ENCODE measurements at regions not wholly inside any gene's neighbourhood (a gene's known extent, or its start where the extent isn't known, plus 50 kb on each side); places are given as distances from the start of the nearest gene placed in this dataset.

DNA sequence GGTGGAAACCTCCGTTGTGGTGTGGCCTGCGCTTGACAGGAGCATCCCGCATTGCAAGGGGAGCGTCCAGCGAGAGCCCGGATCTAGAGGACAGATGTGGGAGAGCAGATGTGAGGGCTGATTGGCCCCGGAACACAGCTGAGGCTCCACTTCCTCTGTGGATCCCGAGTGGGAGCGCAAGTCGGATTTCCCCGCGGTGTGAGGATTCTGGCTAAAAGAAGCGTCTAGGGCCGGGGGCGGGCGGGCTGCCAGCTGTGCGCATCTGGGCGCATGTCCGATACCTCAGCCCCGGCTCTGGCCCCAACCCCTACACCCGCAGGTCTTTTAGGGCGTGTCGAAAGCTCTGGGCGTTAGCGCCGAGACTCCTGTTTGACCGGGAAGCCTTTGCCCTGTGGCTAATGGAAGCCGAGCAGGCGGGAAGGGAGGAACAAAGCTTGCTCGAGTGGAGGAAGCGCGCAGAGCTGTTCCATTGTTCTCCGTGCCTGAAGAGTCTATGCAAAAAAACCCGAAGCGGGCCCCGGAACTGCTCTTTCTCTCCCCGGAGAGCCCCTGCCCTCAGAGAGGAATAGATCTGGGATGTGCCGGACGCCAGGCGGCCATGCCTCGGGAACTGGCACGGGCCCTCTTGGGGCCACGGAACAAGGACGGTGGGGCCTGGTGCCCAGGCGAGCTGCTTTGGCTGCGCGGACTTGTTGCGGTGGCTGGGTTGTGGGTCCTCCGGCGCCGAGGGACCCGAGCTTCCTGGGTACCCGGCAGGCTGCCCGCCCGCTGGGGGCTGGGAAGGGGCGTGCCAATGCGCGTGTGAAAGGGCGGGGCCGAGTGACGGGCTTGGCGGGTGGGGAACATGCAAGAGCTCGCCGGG lies 111.1 kb downstream of the NAV1 start:
- H3K4me3 ChIP-seq: peak overlapping the region in 1 of 4 donors; percentile 62
- H3K27ac ChIP-seq: peak overlapping the region in 2 of 5 donors; percentile 65 to 73
- intact Hi-C loops (cut with DNase I): no loop called here
- no peaks in the 10 kb centered on the region for H3K27me3 ChIP-seq
- peak; percentile 20 to 77 (median 44) for DNase-seq
- TF ChIP-seq, protein P1, sequence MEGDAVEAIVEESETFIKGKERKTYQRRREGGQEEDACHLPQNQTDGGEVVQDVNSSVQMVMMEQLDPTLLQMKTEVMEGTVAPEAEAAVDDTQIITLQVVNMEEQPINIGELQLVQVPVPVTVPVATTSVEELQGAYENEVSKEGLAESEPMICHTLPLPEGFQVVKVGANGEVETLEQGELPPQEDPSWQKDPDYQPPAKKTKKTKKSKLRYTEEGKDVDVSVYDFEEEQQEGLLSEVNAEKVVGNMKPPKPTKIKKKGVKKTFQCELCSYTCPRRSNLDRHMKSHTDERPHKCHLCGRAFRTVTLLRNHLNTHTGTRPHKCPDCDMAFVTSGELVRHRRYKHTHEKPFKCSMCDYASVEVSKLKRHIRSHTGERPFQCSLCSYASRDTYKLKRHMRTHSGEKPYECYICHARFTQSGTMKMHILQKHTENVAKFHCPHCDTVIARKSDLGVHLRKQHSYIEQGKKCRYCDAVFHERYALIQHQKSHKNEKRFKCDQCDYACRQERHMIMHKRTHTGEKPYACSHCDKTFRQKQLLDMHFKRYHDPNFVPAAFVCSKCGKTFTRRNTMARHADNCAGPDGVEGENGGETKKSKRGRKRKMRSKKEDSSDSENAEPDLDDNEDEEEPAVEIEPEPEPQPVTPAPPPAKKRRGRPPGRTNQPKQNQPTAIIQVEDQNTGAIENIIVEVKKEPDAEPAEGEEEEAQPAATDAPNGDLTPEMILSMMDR (IDR thresholded peaks at IDR 0.05): peak in 1 of 6 experiments; percentile 11
- no peak for TF ChIP-seq POLR2A (IDR thresholded peaks at IDR 0.05)
- H3K4me1 ChIP-seq (replicated peaks in 1 of 2): peaks cover 8 to 11% of the 10 kb centered on the region in 2 donors
- no peaks in the 10 kb centered on the region for H3K9me3 ChIP-seq (replicated peaks in 1 of 3)
- WGBS, 4 donors: 17 to 48% (median 25%) methylated on average over 20 to 64 of the region's 64 CpGs
- no peaks in the 10 kb centered on the region for H3K36me3 ChIP-seq (replicated peaks in 1 of 2)

DNA sequence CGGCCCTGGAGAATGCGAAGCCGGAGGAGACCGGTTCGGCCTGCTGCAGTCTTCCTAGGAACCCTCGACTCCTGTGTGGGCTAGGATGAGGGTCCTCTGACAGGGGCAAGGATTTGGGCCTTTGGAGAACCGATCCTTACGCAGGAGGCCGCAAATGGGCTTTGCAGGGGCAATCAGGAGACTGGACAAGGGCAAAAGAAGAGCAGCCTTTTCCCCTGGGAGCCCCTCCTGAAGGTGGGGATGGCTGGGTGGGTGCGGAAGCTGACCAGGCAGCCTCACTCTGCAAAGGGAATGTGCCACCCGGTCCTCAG lies 111.7 kb downstream of the NAV1 start:
- WGBS, 4 donors: 44 to 61% (median 54%) methylated on average over 10 to 11 of the region's 11 CpGs
- H3K4me1 ChIP-seq (replicated peaks in 1 of 2): peaks cover 8 to 11% of the 10 kb centered on the region in 2 donors
- TF ChIP-seq POLR2A (IDR thresholded peaks at IDR 0.05): no peak
- no peaks in the 10 kb centered on the region for H3K27me3 ChIP-seq
- H3K4me3 ChIP-seq: peak overlapping the region in 1 of 4 donors; percentile 62
- intact Hi-C loops (cut with DNase I): no loop called here
- H3K36me3 ChIP-seq (replicated peaks in 1 of 2): no peaks in the 10 kb centered on the region
- peak overlapping the region in 1 of 5 donors; percentile 65 for H3K27ac ChIP-seq
- no peak for DNase-seq
- no peaks in the 10 kb centered on the region for H3K9me3 ChIP-seq (replicated peaks in 1 of 3)

DNA sequence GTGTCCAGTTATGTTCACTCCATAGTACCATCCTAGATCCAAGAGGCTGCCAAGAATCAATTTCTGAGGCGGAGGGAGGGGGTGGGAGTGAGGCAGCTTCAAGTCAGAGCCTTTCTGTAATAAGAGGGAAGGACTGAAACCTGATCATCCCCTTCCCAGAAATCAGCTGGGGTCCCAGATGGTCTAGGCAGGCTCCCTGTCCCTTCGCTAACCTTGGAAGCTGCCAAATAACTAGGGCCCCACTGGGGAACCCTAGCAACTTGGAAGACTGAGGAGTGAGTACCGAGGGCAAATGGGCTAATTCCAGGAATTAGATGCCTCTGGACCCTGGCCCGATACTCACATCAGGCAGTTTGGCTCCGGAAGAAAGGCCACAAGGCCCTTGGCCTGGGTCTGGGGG lies 113.3 kb downstream of the NAV1 start:
- no peak for DNase-seq
- 87 to 100% (median 92%) methylated on average over 1 to 5 of the region's 5 CpGs for WGBS, 4 donors
- H3K4me3 ChIP-seq: no peak overlapping the region
- intact Hi-C loops (cut with DNase I): no loop called here
- TF ChIP-seq, protein P1 (IDR thresholded peaks at IDR 0.05): no peak
- no peak for TF ChIP-seq POLR2A (IDR thresholded peaks at IDR 0.05)
- no peaks in the 10 kb centered on the region for H3K36me3 ChIP-seq (replicated peaks in 1 of 2)
- no peaks in the 10 kb centered on the region for H3K27me3 ChIP-seq
- no peak overlapping the region for H3K27ac ChIP-seq
- H3K9me3 ChIP-seq (replicated peaks in 1 of 3): no peaks in the 10 kb centered on the region
- peaks cover 8 to 11% of the 10 kb centered on the region in 2 donors for H3K4me1 ChIP-seq (replicated peaks in 1 of 2)

DNA sequence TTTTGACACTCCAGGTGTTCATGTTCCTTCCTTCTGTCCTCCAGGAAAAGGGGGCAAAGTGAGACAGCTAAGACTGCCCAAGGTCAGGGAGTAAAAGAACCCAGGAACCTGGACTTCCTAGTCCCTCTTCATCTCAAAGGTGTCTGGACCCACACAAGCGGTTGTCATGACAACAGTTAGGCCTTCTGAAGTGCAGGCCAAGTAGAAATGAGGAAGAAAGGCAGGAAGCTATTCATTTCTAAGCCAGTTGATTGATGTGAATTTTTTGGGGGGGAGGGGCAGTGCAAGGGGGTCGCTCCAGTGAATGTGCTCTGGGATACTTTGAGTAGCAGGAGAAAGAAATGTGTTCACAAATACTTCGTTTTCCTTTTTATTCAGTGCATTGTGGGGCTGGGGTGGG lies 114.3 kb downstream of the NAV1 start:
- Histone ChIP-seq H3K9me3 (replicated peaks in 1 of 3) (no peaks in the 10 kb centered on the region), H3K27me3 (no peaks in the 10 kb centered on the region), H3K27ac (no peak overlapping the region), H3K36me3 (replicated peaks in 1 of 2) (no peaks in the 10 kb centered on the region), H3K4me3 (no peak overlapping the region), H3K4me1 (replicated peaks in 1 of 2) (peaks cover 1 to 7% of the 10 kb centered on the region in 2 donors)
- DNase-seq: no peak
- intact Hi-C loops (cut with DNase I): no loop called here
- TF ChIP-seq, protein P1 (IDR thresholded peaks at IDR 0.05): no peak
- no peak for TF ChIP-seq POLR2A (IDR thresholded peaks at IDR 0.05)
- 49 to 67% (median 61%) methylated on average over 3 of the region's 3 CpGs for WGBS, 4 donors

DNA sequence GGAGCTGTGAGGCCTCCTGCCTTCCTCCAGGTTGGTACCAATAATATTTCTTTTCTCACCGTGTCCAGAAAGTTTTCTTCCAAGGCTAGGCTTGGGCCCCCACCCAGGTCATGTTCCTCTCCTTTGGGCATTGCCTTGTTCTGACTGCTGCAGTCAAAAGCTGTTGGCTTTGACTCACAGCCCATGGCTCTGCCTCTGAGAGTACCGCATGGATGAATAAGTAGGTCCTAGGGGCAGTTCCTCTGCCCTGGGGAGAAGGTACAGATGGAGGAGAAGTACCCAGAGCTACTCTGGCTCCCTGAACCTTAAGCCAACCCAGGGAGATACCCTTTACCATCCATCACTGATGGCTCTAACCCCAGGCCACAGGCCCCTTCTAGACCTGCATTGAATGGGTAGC lies 115.0 kb downstream of the NAV1 start:
- Histone ChIP-seq H3K36me3 (replicated peaks in 1 of 2) (no peaks in the 10 kb centered on the region), H3K9me3 (replicated peaks in 1 of 3) (no peaks in the 10 kb centered on the region), H3K27me3 (no peaks in the 10 kb centered on the region), H3K4me3 (no peak overlapping the region), H3K4me1 (replicated peaks in 1 of 2) (peaks cover 0 to 4% of the 10 kb centered on the region in 2 donors), H3K27ac (no peak overlapping the region)
- DNase-seq: no peak
- WGBS, 4 donors: 89 to 100% (median 90%) methylated on average over 2 of the region's 2 CpGs
- intact Hi-C loops (cut with DNase I): no loop called here
- TF ChIP-seq, protein P1 (IDR thresholded peaks at IDR 0.05): no peak
- no peak for TF ChIP-seq POLR2A (IDR thresholded peaks at IDR 0.05)
